Kidney glomerular epithelial cell (primary cell): ENCODE measurements at regions not wholly inside any gene's neighbourhood (a gene's known extent, or its start where the extent isn't known, plus 50 kb on each side); places are given as distances from the start of the nearest gene placed in this dataset.
"Not testable (repeated sequence)": the region's sequence is repeated elsewhere in the genome, so short reads cannot be mapped to it uniquely, and the experiment has no call there.

Experiments
- DNase-seq: peaks from one replicate; lab custom pipeline; 2025; lab: John Stamatoyannopoulos, UW

GRCh38 chr3:162332344-162332743 is 835.7 kb downstream of the OTOL1 start:
- DNase-seq = no peak

- no peak for DNase-seq
These were observed 837.9 kb downstream of the OTOL1 start for GRCh38 chr3:162334537-162334936.

GRCh38 chr3:162337630-162338029 is 841.0 kb downstream of the OTOL1 start:
- peak; percentile 9 for DNase-seq

GRCh38 chr3:162338514-162338913 is 841.9 kb downstream of the OTOL1 start:
- DNase-seq = peak; percentile 23

GRCh38 chr3:162348912-162349311 is 852.3 kb downstream of the OTOL1 start:
- no peak for DNase-seq

- DNase-seq = no peak
These were observed 856.8 kb downstream of the OTOL1 start for GRCh38 chr3:162353414-162353813.

- peak; percentile 21 for DNase-seq
These were observed 857.7 kb downstream of the OTOL1 start for GRCh38 chr3:162354356-162354755.

- DNase-seq = no peak
These were observed 868.6 kb downstream of the OTOL1 start for GRCh38 chr3:162365066-162365719.

GRCh38 chr3:162366166-162366766 is 869.7 kb downstream of the OTOL1 start:
- DNase-seq = no peak

GRCh38 chr3:162367429-162368260 is 871.0 kb downstream of the OTOL1 start:
- DNase-seq = no peak

GRCh38 chr3:162368417-162368816 is 871.8 kb downstream of the OTOL1 start:
- no peak for DNase-seq

GRCh38 chr3:162369306-162369705 is 872.7 kb downstream of the OTOL1 start:
- no peak for DNase-seq

GRCh38 chr3:162370141-162370540 is 873.5 kb downstream of the OTOL1 start:
- DNase-seq = no peak

GRCh38 chr3:162376761-162377160 is 880.2 kb downstream of the OTOL1 start:
- DNase-seq = peak; percentile 4

- DNase-seq = no peak
These were observed 881.0 kb downstream of the OTOL1 start for GRCh38 chr3:162377608-162378007.

GRCh38 chr3:162385387-162385786 is 888.8 kb downstream of the OTOL1 start:
- no peak for DNase-seq

- peak; percentile 56 for DNase-seq
These were observed 894.3 kb downstream of the OTOL1 start for GRCh38 chr3:162390891-162391290.

- peak; percentile 56 for DNase-seq
These were observed 894.7 kb downstream of the OTOL1 start for GRCh38 chr3:162391301-162391700.

- DNase-seq = no peak
These were observed 898.9 kb downstream of the OTOL1 start for GRCh38 chr3:162395496-162395895.

GRCh38 chr3:162398554-162398953 is 901.9 kb downstream of the OTOL1 start:
- DNase-seq = no peak

GRCh38 chr3:162400697-162401096 is 904.1 kb downstream of the OTOL1 start:
- DNase-seq = no peak

GRCh38 chr3:162411556-162411955 is 914.9 kb downstream of the OTOL1 start:
- DNase-seq = not testable (repeated sequence)

- no peak for DNase-seq
These were observed 925.1 kb downstream of the OTOL1 start for GRCh38 chr3:162421721-162422120.
